ENCODE measurements at regions not wholly inside any gene's neighbourhood (a gene's known extent, or its start where the extent isn't known, plus 50 kb on each side); places are given as distances from the start of the nearest gene placed in this dataset.

GRCh38 chr11:11095831-11096723 is 238.2 kb upstream of the ZBED5 start:
- TF ChIP-seq CTCF (IDR thresholded peaks at IDR 0.05; ENCODE audit: insufficient read depth, low read length, severe bottlenecking), result no peak
- FAIRE-seq, result no peak
- no peak for DNase-seq (ENCODE audit: low read depth)
- Histone ChIP-seq H3K27me3 (ENCODE audit: control insufficient read depth, insufficient read depth, low read length) (peaks cover 6% of the 10 kb centered on the region), H3K36me3 (ENCODE audit: control insufficient read depth, insufficient read depth, low read length) (no peaks in the 10 kb centered on the region), H3K4me3 (ENCODE audit: low read depth, low read length) (no peak overlapping the region)

DNA sequence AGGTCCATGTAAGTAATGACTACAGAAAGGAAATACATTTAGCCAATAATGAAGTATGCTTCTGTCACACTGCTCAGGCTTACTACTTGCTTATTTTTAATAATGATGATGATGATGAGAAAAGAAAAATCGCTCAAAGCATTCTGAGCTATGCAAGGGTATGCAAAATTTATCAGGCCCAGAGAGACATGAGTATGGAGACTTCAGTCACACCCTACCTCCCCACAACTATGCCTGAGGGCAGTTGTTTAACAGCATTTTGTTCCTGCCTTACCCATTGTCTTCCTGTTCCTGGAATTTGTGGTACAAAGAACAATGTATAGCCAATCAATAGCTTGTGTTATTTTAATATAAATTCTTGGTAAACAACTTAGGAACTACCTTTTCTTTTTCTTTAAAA is 232.6 kb upstream of the ZBED5 start:
- no peak for FAIRE-seq
- Histone ChIP-seq H3K36me3 (ENCODE audit: control insufficient read depth, insufficient read depth, low read length) (no peaks in the 10 kb centered on the region), H3K27me3 (ENCODE audit: control insufficient read depth, insufficient read depth, low read length) (no peaks in the 10 kb centered on the region), H3K4me3 (ENCODE audit: low read depth, low read length) (no peak overlapping the region)
- DNase-seq (ENCODE audit: low read depth), result no peak
- no peak for TF ChIP-seq CTCF (IDR thresholded peaks at IDR 0.05; ENCODE audit: insufficient read depth, low read length, severe bottlenecking)

DNA sequence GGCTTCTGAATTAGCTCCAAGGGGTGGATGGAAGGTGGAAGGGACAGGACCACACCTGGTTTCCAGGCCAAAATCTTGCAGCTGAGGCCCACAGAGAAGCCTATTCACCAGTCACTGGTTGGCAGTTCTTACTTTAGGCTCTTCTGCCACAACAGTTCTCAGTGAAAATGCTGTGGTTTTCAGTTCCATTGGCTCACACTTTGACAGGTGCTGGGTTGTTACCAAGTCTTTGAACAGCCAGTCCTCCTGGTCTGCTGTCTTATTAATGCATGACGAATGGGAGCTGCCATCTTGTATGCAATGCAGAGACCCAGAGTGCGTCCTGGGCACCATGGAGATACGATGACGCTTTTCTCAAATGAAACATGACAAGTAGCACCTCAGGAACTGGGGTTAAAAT is 232.0 kb upstream of the ZBED5 start:
- no peak overlapping the region for H3K4me3 ChIP-seq (ENCODE audit: low read depth, low read length)
- no peaks in the 10 kb centered on the region for H3K27me3 ChIP-seq (ENCODE audit: control insufficient read depth, insufficient read depth, low read length)
- DNase-seq (ENCODE audit: low read depth) (no peak), FAIRE-seq (no peak)
- no peaks in the 10 kb centered on the region for H3K36me3 ChIP-seq (ENCODE audit: control insufficient read depth, insufficient read depth, low read length)
- TF ChIP-seq CTCF (IDR thresholded peaks at IDR 0.05; ENCODE audit: insufficient read depth, low read length, severe bottlenecking), result no peak

GRCh38 chr11:11086979-11087378 is 229.1 kb upstream of the ZBED5 start:
- FAIRE-seq, result no peak
- H3K27me3 ChIP-seq (ENCODE audit: control insufficient read depth, insufficient read depth, low read length), result no peaks in the 10 kb centered on the region
- no peak for TF ChIP-seq CTCF (IDR thresholded peaks at IDR 0.05; ENCODE audit: insufficient read depth, low read length, severe bottlenecking)
- no peak for DNase-seq (ENCODE audit: low read depth)
- no peak overlapping the region for H3K4me3 ChIP-seq (ENCODE audit: low read depth, low read length)
- H3K36me3 ChIP-seq (ENCODE audit: control insufficient read depth, insufficient read depth, low read length), result no peaks in the 10 kb centered on the region

- FAIRE-seq (no peak), DNase-seq (ENCODE audit: low read depth) (no peak)
- no peak overlapping the region for H3K4me3 ChIP-seq (ENCODE audit: low read depth, low read length)
- H3K36me3 ChIP-seq (ENCODE audit: control insufficient read depth, insufficient read depth, low read length), result no peaks in the 10 kb centered on the region
- H3K27me3 ChIP-seq (ENCODE audit: control insufficient read depth, insufficient read depth, low read length), result no peaks in the 10 kb centered on the region
- TF ChIP-seq CTCF (IDR thresholded peaks at IDR 0.05; ENCODE audit: insufficient read depth, low read length, severe bottlenecking), result no peak
Observed at GRCh38 chr11:11085580-11085979, 227.7 kb upstream of the ZBED5 start.

- Histone ChIP-seq H3K27me3 (ENCODE audit: control insufficient read depth, insufficient read depth, low read length) (no peaks in the 10 kb centered on the region), H3K36me3 (ENCODE audit: control insufficient read depth, insufficient read depth, low read length) (no peaks in the 10 kb centered on the region), H3K4me3 (ENCODE audit: low read depth, low read length) (no peak overlapping the region)
- TF ChIP-seq CTCF (IDR thresholded peaks at IDR 0.05; ENCODE audit: insufficient read depth, low read length, severe bottlenecking), result no peak
- DNase-seq (ENCODE audit: low read depth), result no peak
- FAIRE-seq, result no peak
Observed at GRCh38 chr11:11084337-11084736, 226.5 kb upstream of the ZBED5 start.

All from bronchial epithelial cell (primary cell).